Peyer's patch (tissue), 4 donors: ENCODE measurements at regions not wholly inside any gene's neighbourhood (a gene's known extent, or its start where the extent isn't known, plus 50 kb on each side); places are given as distances from the start of the nearest gene placed in this dataset.

Experiments used
- POLR2A ChIP-seq, 2 donors: fragments of 450-650 bp; IDR thresholded peaks; one replicate each; pipeline ENCODE4 v1.5.1; 2017; ENCODE audit warnings: antibody characterized with exemption in 2 of 2, mild to moderate bottlenecking in 2 of 2, moderate library complexity in 2 of 2
- TF ChIP-seq, protein P1 (sequence below), 6 experiments: fragments of 450-650 bp in 4 of 6; fragments of 200-600 bp in 2 of 6; sonication (generic) in 1 of 6; IDR thresholded peaks; one replicate each; pipeline ENCODE4 v1.5.1; 2017 to 2019; ENCODE audit warnings: antibody characterized with exemption in 6 of 6, mild to moderate bottlenecking in 3 of 6, moderate library complexity in 1 of 6

DNA sequence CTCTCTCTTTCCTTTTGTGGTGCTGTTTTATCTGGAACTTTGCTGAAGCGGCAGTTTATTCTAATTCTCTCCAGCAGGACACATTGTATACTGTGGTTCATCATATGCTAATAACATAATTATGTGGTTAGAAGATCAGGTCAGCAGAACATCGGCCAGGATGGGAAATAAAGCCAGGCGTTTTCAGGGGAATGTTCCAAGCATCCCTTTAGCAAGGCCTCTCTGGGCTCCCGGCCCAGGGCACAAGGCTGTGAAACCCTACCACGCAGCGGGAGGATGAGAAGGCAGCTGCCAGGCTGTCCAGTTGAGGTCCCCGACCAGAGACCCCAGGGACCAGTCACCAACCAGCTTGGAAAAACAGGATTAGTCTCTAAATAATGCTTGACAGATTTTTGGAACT lies 112.2 kb upstream of the GALNT17 start:
- TF ChIP-seq, protein P1, sequence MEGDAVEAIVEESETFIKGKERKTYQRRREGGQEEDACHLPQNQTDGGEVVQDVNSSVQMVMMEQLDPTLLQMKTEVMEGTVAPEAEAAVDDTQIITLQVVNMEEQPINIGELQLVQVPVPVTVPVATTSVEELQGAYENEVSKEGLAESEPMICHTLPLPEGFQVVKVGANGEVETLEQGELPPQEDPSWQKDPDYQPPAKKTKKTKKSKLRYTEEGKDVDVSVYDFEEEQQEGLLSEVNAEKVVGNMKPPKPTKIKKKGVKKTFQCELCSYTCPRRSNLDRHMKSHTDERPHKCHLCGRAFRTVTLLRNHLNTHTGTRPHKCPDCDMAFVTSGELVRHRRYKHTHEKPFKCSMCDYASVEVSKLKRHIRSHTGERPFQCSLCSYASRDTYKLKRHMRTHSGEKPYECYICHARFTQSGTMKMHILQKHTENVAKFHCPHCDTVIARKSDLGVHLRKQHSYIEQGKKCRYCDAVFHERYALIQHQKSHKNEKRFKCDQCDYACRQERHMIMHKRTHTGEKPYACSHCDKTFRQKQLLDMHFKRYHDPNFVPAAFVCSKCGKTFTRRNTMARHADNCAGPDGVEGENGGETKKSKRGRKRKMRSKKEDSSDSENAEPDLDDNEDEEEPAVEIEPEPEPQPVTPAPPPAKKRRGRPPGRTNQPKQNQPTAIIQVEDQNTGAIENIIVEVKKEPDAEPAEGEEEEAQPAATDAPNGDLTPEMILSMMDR (IDR thresholded peaks at IDR 0.05) = no peak
- no peak for TF ChIP-seq POLR2A (IDR thresholded peaks at IDR 0.05)
